ENCODE measurements at regions not wholly inside any gene's neighbourhood (a gene's known extent, or its start where the extent isn't known, plus 50 kb on each side); places are given as distances from the start of the nearest gene placed in this dataset.

DNA sequence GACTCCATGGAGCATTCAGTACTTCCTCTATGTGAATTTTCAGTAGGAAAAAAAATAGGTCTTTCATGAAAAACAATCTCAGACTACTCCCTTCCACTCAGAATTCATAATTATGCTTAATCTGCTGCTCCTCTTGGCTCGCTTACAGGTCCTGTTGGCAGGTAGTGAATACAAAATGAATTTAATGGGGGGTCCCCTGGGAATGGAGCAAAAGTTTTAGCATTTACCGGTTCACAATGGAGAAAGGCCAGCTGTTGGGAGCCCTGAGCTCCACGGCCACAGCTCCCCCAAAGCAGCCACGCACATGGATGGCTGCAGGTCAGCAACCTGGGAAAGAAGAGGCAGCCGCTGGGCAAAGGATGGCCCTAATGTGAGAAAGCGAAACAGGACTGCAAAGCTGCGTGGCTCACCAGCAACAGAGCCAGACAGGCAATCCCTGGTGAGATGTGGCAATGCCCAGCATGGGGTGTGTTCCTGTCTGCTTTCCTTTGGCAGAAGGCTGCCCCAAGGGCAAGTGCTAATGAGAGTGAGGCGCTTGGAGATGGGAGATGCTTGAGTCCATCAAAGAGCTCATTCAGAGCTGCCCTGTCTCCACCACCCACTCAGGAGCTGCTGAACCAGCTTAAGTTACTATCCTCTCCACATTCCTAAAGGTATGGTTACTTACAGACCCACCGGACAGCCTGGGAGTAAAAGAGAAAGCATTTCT is 447.4 kb downstream of the EPHA4 start (continued):
- TF ChIP-seq, protein P1, sequence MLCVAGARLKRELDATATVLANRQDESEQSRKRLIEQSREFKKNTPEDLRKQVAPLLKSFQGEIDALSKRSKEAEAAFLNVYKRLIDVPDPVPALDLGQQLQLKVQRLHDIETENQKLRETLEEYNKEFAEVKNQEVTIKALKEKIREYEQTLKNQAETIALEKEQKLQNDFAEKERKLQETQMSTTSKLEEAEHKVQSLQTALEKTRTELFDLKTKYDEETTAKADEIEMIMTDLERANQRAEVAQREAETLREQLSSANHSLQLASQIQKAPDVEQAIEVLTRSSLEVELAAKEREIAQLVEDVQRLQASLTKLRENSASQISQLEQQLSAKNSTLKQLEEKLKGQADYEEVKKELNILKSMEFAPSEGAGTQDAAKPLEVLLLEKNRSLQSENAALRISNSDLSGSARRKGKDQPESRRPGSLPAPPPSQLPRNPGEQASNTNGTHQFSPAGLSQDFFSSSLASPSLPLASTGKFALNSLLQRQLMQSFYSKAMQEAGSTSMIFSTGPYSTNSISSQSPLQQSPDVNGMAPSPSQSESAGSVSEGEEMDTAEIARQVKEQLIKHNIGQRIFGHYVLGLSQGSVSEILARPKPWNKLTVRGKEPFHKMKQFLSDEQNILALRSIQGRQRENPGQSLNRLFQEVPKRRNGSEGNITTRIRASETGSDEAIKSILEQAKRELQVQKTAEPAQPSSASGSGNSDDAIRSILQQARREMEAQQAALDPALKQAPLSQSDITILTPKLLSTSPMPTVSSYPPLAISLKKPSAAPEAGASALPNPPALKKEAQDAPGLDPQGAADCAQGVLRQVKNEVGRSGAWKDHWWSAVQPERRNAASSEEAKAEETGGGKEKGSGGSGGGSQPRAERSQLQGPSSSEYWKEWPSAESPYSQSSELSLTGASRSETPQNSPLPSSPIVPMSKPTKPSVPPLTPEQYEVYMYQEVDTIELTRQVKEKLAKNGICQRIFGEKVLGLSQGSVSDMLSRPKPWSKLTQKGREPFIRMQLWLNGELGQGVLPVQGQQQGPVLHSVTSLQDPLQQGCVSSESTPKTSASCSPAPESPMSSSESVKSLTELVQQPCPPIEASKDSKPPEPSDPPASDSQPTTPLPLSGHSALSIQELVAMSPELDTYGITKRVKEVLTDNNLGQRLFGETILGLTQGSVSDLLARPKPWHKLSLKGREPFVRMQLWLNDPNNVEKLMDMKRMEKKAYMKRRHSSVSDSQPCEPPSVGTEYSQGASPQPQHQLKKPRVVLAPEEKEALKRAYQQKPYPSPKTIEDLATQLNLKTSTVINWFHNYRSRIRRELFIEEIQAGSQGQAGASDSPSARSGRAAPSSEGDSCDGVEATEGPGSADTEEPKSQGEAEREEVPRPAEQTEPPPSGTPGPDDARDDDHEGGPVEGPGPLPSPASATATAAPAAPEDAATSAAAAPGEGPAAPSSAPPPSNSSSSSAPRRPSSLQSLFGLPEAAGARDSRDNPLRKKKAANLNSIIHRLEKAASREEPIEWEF (CRISPR knock-in tag; IDR thresholded peaks at IDR 0.05): no peak
- no peak for TF ChIP-seq FIP1L1 (IDR thresholded peaks at IDR 0.05; ENCODE audit: low read depth, low read length, poor library complexity, severe bottlenecking)
- TF ChIP-seq FOXK2 (conservative IDR thresholded peaks at IDR 0.05 in 1 of 2, IDR thresholded peaks at IDR 0.05 in 1 of 2; ENCODE audit: low read depth in 2 of 2): no peak
- no peak for TF ChIP-seq ZKSCAN3 (CRISPR knock-in tag; IDR thresholded peaks at IDR 0.05)

DNA sequence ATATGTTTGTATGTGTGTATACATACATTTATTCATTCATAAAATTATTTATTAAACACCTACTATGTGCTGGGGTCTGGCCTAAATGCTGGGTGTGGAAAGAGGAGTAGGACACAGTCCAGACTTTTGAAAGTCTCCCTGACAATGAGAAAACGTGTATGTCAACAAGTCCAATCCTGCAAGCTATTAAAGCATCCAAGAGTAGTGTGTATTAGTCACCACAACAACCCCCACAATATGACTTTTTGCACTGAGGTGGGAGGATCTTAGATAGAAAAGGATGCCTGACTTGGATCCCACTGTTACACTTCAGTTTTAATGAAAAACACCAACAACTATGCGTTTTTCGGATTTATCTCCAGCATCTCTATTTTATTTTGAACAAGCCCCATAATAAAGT is 446.4 kb downstream of the EPHA4 start:
- Histone ChIP-seq H2AFZ (ENCODE audit: low read depth, low read length) (no peak overlapping the region), H3K4me1 (replicated peaks in 1 of 2; ENCODE audit: control insufficient read depth in 2 of 2, insufficient read depth in 2 of 2, low read length in 2 of 2) (no peaks in the 10 kb centered on the region), H3K27me3 (ENCODE audit: control insufficient read depth in 2 of 2, insufficient read depth in 2 of 2, low read length in 2 of 2) (no peaks in the 10 kb centered on the region), H3K4me3 (no peak overlapping the region), H3K36me3 (ENCODE audit: control insufficient read depth, insufficient read depth, low read length) (no peaks in the 10 kb centered on the region), H3K4me2 (ENCODE audit: insufficient read depth, low read length) (no peak overlapping the region), H3K27ac (ENCODE audit: extremely low read depth, low read depth, low read length) (no peak overlapping the region), H3K9ac (ENCODE audit: insufficient read depth in 1 of 2, low read depth in 2 of 2, low read length in 2 of 2) (no peak overlapping the region), H3K79me2 (ENCODE audit: control insufficient read depth, insufficient read depth, low read length) (no peaks in the 10 kb centered on the region), H3K9me3 (replicated peaks; ENCODE audit: control insufficient read depth, insufficient read depth, low read depth, low read length) (no peaks in the 10 kb centered on the region), H4K20me1 (replicated peaks; ENCODE audit: control insufficient read depth, insufficient read depth, low read length) (no peaks in the 10 kb centered on the region), H3K9me1 (ENCODE audit: control insufficient read depth, insufficient read depth, low read length) (no peaks in the 10 kb centered on the region)
- WGBS (ENCODE audit: insufficient coverage, low coverage, missing lambda C conversion rate): 0% methylated on average over 3 of the region's 3 CpGs
- ATAC-seq (no peak), DNase-seq (ENCODE audit: extremely low read depth in 1 of 4, low spot score in 3 of 4) (no peak), FAIRE-seq (no peak)
- intact Hi-C loops (cut with micrococcal nuclease): no loop called here
- no TSS peak for BruUV-seq (replicated peaks)
- ChIA-PET POLR2A (no interaction called here), CTCF (ENCODE audit: low intra/inter-chr PET ratio) (no interaction called here)
- no peak for TF ChIP-seq RNF2 (IDR thresholded peaks at IDR 0.05)
- TF ChIP-seq, protein P2, sequence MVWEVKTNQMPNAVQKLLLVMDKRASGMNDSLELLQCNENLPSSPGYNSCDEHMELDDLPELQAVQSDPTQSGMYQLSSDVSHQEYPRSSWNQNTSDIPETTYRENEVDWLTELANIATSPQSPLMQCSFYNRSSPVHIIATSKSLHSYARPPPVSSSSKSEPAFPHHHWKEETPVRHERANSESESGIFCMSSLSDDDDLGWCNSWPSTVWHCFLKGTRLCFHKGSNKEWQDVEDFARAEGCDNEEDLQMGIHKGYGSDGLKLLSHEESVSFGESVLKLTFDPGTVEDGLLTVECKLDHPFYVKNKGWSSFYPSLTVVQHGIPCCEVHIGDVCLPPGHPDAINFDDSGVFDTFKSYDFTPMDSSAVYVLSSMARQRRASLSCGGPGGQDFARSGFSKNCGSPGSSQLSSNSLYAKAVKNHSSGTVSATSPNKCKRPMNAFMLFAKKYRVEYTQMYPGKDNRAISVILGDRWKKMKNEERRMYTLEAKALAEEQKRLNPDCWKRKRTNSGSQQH (CRISPR knock-in tag; IDR thresholded peaks at IDR 0.05): no peak
- TF ChIP-seq EZH2 (IDR thresholded peaks at IDR 0.05; ENCODE audit: borderline replicate concordance, low read depth, low read length): no peak
- no peak for TF ChIP-seq TEAD1 (CRISPR knock-in tag; IDR thresholded peaks at IDR 0.05)
- TF ChIP-seq, protein P3, sequence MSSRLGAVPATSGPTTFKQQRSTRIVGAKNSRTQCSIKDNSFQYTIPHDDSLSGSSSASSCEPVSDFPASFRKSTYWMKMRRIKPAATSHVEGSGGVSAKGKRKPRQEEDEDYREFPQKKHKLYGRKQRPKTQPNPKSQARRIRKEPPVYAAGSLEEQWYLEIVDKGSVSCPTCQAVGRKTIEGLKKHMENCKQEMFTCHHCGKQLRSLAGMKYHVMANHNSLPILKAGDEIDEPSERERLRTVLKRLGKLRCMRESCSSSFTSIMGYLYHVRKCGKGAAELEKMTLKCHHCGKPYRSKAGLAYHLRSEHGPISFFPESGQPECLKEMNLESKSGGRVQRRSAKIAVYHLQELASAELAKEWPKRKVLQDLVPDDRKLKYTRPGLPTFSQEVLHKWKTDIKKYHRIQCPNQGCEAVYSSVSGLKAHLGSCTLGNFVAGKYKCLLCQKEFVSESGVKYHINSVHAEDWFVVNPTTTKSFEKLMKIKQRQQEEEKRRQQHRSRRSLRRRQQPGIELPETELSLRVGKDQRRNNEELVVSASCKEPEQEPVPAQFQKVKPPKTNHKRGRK (tag; IDR thresholded peaks at IDR 0.05): no peak
- TF ChIP-seq RUNX1 (IDR thresholded peaks at IDR 0.05; ENCODE audit: low read depth): no peak
- no peak for TF ChIP-seq BCL6 (CRISPR knock-in tag; IDR thresholded peaks at IDR 0.05)
- no peak for TF ChIP-seq RBBP5 (IDR thresholded peaks at IDR 0.05; ENCODE audit: borderline replicate concordance, insufficient read depth, low read length, poor library complexity, severe bottlenecking)
- no peak for TF ChIP-seq XRCC5 (IDR thresholded peaks at IDR 0.05; ENCODE audit: low read depth, low read length)
- in situ Hi-C loops (cut with MboI): no loop called here

All from K562 (cell line).